Hematopoietic multipotent progenitor cell treated with erythropoietin and hydrocortisone succinate and interleukin-3 and kit ligand, for 6 days (in vitro differentiated cells): ENCODE measurements at regions not wholly inside any gene's neighbourhood (a gene's known extent, or its start where the extent isn't known, plus 50 kb on each side); places are given as distances from the start of the nearest gene placed in this dataset.

Experiments used
- DNase-seq: peaks from one replicate; pipeline ENCODE4 v3.0.0-alpha.2; 2015

- no peak for DNase-seq
These were observed 134.3 kb downstream of the TLE3 start for GRCh38 chr15:69963385-69963784.

GRCh38 chr15:69971771-69972170 lies 125.9 kb downstream of the TLE3 start:
- no peak for DNase-seq

GRCh38 chr15:69972436-69972835 lies 125.3 kb downstream of the TLE3 start:
- DNase-seq = no peak

GRCh38 chr15:69973102-69973714 lies 124.5 kb downstream of the TLE3 start:
- peak; percentile 67 for DNase-seq

GRCh38 chr15:69973880-69974279 lies 123.8 kb downstream of the TLE3 start:
- no peak for DNase-seq

GRCh38 chr15:69974321-69974720 lies 123.4 kb downstream of the TLE3 start:
- no peak for DNase-seq

- peak; percentile 88 for DNase-seq
These were observed 121.2 kb downstream of the TLE3 start for GRCh38 chr15:69976366-69976994.

- DNase-seq = no peak
These were observed 119.1 kb downstream of the TLE3 start for GRCh38 chr15:69978603-69979002.

- no peak for DNase-seq
These were observed 118.5 kb downstream of the TLE3 start for GRCh38 chr15:69979262-69979661.

- no peak for DNase-seq
These were observed 117.9 kb downstream of the TLE3 start for GRCh38 chr15:69979783-69980182.

- no peak for DNase-seq
These were observed 117.2 kb downstream of the TLE3 start for GRCh38 chr15:69980341-69981059.

GRCh38 chr15:69982037-69982436 lies 115.7 kb downstream of the TLE3 start:
- no peak for DNase-seq

GRCh38 chr15:69983696-69984265 lies 113.9 kb downstream of the TLE3 start:
- no peak for DNase-seq

- no peak for DNase-seq
These were observed 109.9 kb downstream of the TLE3 start for GRCh38 chr15:69987492-69988489.

GRCh38 chr15:69988541-69989225 lies 109.0 kb downstream of the TLE3 start:
- DNase-seq = no peak

GRCh38 chr15:69990566-69991421 lies 106.9 kb downstream of the TLE3 start:
- no peak for DNase-seq

GRCh38 chr15:69991551-69991980 lies 106.2 kb downstream of the TLE3 start:
- no peak for DNase-seq

- no peak for DNase-seq
These were observed 105.4 kb downstream of the TLE3 start for GRCh38 chr15:69992348-69992747.

GRCh38 chr15:69994429-69995205 lies 103.1 kb downstream of the TLE3 start:
- no peak for DNase-seq
